GM19099 (cell line): ENCODE measurements at regions not wholly inside any gene's neighbourhood (a gene's known extent, or its start where the extent isn't known, plus 50 kb on each side); places are given as distances from the start of the nearest gene placed in this dataset.

ENCODE experiments used
- POLR2A ChIP-seq: IDR thresholded peaks from 3 replicates; pipeline ENCODE4 v1.6.1; 2011; ENCODE audit warnings: low read depth; ENCODE audit not compliant: insufficient read length; ENCODE audit errors: extremely low read depth

GRCh38 chr5:28914297-28914696, 1875.9 kb upstream of the CDH9 start:
- TF ChIP-seq POLR2A: no peak

DNA sequence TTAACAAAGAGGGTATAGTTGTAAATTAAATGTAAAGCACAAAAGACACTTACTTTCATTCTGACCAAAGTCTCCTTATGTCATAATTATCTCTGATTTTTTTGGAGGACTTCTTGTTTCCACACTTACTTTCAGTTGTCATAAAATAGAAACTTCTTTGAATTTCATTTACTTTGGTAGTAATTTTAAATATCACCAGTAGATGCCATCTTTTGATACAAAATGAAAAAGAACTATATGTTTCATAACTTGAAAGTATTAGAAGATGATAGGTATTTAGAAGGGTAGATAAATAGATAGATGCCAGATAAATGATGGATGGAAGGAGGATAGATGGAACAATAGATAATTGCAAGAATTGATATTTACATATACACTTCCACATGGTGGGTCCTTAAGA, 1865.3 kb upstream of the CDH9 start:
- no peak for TF ChIP-seq POLR2A

DNA sequence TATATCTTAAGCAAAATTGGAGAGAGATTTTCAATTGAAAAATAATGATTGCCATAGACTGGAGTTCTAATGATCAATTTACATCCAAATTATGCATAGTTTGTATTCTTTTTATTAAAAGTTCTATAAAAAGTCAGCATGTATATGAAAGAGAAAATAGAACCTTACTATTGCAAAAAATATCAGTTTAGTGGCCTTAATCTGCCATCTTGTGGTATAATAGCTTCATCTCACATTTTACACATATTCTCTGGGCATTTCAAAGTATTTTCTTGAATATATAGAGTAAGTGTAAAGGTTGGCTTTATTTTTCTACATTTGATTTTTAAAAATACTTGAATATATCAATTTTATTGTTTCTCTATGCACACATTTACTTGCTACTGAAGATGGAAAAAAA, 1858.6 kb upstream of the CDH9 start:
- TF ChIP-seq POLR2A: no peak

GRCh38 chr5:28880936-28881335, 1842.5 kb upstream of the CDH9 start:
- no peak for TF ChIP-seq POLR2A

DNA sequence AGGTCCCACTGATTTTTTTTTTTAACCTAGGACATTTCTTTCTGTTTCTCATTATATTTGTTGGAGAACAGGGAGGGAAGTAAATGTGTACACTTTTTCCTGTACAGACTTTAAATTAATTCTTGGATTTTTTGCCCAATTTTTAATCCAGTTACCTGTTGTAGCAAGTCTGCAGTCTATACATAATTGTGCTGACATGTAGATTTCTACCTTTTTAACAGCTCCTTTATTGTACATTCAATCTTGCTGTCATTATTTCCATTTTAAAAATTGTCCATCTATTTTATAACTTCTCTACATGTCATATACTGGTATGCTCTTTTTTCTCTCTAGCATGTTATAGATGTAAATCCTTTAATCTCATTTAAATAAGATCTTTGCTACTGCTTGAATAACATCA, 1838.7 kb upstream of the CDH9 start:
- no peak for TF ChIP-seq POLR2A

- TF ChIP-seq POLR2A: no peak
These were observed 1825.6 kb upstream of the CDH9 start for GRCh38 chr5:28864006-28864405.

- TF ChIP-seq POLR2A: no peak
These were observed 1824.4 kb upstream of the CDH9 start for GRCh38 chr5:28862860-28863196.

DNA sequence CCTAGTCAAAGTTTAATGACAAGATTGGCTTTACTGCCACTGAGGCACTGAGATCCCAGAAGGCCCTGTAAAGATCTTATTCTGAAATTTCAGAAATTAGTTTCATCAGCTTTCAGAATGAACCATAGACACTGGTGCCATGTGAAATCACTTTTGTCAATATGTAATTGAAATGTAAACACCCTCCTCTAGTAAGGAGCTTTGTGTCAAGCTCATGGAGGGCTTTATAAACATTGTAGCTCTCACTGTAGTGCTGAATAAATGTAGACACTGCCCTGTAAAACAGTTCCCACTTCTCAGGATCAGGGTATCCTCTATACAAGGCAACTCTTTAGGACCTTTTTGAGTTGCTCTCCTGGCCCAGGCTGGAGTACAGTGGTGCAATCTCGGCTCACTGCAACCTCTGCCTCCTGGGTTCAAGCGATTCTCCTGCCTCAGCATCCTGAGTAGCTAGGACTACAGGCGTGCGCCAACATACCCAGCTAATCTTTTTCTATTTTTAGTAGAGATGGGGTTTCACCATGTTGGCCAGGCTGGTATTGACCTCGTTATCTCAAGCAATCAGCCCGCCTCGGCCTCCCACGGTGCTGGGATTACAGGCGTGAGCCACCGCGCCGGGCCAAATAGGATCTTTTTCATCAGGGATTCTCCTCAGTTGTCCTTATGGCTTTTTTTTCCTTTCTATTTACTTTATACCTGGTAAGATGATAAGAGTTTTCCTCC, 1823.9 kb upstream of the CDH9 start:
- no peak for TF ChIP-seq POLR2A

- no peak for TF ChIP-seq POLR2A
These were observed 1817.2 kb upstream of the CDH9 start for GRCh38 chr5:28855626-28856025.

GRCh38 chr5:28850320-28850921, 1812.0 kb upstream of the CDH9 start:
- TF ChIP-seq POLR2A: no peak

DNA sequence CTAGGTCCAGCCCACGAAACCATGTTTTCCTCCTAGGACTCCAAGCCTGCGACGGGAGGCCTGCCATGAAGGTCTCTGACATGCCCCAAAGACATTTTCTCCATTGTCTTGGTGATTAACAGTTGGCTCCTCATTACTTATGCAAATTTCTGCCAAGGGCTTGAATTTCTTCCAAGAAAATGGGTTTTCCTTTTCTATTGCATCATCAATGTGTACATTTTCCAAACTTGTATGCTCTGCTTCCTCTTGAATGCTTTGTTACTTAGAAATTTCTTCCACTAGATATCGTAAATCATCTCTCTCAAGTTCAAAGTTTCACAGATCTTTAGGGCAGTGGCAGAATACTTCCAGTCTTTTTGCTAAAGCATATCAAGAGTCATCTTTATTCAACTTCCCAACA, 1792.7 kb upstream of the CDH9 start:
- TF ChIP-seq POLR2A: no peak

DNA sequence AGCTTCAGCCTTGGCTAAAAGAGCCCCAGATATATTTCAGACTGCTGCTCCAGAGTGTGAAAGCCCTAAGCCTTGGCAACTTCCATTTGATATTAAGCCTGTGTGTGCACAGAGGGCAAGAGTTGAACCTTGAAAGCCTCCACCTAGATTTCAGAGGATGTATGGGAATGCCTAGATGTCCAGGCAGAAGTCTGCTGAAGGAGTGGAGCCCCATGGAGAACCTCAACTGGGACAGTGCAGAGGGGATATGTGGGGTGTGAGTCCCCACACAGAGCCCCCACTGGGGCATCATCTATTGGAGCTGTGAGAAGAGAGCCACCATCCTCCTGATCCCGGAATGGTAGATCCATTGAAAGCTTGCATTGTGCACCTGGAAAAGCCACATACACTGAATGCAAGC, 1784.8 kb upstream of the CDH9 start:
- TF ChIP-seq POLR2A: no peak

DNA sequence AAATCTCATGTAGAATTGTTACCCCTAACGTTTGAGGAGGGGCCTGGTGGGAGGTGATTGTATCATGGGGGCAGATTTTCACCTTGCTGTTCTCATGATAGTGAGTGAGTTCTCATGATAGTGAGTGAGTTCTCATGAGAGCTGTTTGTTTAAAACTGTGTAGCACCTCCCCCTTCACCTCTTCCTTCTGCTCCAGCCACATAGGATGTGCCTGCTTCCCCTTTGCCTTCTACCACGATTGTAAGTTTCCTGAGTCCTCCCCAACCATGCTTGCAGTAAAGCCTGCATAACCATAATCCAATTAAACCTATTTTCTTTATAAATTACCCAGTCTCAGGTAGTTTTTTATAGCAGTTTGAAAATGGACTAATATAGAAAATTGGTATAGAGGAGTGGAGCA, 1783.7 kb upstream of the CDH9 start:
- no peak for TF ChIP-seq POLR2A

GRCh38 chr5:28810751-28811136, 1772.4 kb upstream of the CDH9 start:
- no peak for TF ChIP-seq POLR2A

DNA sequence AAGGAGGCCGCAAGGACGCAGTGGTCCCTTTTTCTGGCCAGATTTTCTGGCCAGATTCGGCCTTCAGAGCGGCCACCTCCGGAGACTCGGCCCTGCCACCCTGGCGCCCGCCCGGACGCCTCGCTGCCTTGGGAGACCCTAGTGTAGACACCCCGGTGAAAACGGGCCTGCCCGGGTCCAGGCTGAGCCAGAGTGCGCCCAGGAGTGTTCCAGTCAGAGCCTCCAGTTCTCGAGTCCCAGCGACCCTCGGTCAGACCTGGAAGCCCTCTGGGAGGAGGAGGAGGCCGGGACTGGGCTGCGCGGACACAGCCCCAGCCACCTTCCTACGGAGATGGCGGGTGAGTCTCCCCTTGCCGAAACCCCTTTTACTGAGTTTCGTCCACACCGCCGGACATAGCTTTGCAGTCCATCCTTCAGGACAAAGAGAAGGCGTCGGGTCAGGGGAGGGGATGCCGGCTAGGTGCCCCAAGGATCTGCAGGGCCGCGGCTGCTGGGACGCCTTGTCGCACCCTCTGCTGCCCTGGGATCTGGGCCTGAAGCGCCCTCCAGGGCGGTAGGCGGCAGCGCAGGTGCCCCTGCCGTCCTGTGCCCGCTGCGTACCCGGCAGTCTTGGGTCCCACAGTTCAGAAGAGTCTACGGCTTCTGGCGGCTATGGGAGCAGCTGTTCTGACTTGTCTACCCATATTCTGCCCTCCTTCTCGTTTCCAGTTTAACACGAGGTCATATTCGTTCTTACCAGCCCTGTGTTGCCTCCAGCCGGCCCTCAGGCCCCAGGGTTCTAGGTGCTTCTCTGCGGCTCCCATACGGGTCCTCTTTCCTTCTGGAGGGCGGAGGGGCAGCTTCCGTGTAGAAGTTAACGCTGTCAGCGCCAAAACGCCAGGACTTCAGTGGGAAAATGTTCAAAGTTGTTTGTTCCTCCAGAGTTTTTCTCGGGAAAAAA, 1771.7 kb upstream of the CDH9 start:
- no peak for TF ChIP-seq POLR2A
